ENCODE measurements at regions not wholly inside any gene's neighbourhood (a gene's known extent, or its start where the extent isn't known, plus 50 kb on each side); places are given as distances from the start of the nearest gene placed in this dataset.
A peak's percentile ranks its signal among the peaks of the same experiment; 100 is the strongest.

DNA sequence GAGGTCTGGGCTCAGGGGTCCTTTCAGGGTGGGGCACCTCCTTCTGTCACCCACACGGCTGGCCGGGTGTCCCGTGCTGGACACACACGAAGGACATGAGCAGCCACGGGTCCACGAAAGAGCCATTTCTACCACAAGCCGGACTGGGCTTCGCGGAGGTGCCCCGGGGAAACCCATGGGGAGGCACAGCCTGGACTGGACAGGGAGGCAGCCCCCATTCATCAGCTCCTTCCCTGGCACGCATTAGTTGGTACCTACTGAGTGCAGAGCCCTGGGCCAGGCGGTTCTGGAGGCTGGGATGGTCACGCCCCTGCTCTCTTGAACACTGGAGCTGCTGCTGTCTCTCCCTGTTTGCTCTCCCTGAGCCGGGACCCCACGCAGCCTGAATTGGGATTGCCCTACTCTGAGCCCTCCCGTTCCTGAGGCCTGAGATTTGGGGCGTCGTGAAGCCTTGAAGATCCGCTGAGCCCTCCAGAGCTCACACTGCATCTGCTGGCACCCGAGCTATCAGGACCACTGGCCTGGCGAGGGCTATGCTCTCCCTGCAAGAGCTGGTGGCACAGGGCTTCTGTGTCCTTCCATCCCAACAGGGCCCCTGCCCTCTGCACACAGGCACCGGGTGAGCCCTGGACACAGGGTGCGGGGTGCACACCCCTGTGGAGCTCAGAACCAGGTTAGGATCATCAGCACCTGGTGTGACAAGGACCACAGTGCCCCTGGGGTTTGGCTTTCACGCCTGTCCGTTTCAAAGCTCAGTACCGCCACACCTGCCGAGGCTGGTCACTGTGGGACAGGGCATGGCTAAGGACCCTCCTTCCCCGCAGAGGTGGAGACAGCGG, 84.6 kb downstream of the MYEOV start:
- no peak for DNase-seq (ENCODE audit: low read depth)

DNA sequence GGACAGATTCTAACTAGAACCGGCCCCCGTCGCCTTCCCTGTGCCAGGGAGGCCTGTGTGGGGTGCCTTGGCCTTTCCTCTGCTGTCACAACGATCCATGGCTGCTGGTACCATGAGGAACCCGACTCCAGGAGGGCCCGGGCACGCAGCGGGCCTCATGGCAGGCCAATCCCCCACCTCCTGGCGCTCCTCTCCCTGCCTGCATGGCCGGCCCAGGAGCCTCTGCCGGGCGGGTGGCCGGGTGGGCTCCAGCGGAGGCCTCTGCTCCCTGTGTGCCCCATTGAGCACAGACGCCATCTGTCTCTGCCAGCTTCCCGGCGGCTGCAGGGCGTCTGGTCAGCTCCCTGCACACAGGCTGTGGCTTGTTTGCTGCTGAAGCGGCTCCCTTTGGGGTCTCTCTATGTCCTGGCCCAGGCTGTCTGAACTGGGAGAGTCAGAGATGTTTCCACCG, 86.5 kb downstream of the MYEOV start:
- no peak for DNase-seq (ENCODE audit: low read depth)

DNA sequence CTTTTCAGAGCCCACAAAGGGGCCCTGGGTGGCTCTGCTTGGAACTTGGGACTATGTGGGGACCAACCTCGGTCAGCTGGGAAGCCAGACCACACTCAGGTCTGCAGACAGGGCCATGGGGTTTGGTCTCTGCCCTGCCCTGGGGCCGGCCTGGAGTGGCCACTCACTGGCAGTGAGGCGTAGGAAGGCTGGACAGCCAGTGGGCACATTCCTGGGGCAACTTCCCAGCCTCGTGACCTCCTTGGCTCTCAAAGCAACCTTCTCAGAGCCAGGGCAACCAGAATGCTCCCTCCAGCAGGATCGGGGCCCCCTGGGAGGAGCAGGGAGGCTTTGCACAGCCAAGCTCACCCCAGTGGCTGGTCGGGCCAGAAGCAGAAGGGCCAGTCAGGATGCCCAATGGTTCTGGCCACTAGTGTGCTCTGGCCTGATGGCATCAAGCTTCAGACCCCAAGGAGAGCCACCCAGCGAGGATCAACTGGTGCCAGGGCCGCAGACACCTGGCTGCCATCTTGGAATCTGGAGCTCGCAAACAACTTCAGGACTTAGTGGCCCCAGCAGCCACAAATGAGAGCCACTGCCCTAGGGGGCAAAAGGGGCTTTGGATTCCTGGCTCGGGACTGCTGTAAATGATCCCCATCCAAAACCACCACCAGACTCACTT, 87.1 kb downstream of the MYEOV start:
- DNase-seq (ENCODE audit: low read depth) = peak; percentile 60

DNA sequence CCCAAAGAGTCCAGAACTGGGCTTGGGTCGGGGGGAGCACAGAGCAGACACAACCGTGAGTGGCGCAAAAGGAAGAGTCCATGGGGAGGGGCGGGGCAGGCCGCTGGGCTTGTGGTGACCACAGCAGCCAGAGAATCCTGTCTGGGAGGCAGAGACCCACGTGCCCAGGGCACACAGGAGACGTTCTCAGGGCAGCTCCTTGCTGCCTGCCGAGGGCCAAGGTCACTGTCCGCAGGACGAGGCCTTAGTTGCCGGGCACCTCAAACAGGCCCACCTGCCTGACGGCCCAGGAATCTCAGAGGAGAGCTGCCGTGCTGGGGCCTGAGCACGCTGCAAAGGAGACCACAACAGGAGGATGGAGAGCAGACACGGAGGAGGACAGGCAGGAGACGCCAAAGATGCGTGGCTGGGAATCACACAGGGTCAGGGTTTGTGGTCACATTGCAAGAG, 87.8 kb downstream of the MYEOV start:
- no peak for DNase-seq (ENCODE audit: low read depth)

DNA sequence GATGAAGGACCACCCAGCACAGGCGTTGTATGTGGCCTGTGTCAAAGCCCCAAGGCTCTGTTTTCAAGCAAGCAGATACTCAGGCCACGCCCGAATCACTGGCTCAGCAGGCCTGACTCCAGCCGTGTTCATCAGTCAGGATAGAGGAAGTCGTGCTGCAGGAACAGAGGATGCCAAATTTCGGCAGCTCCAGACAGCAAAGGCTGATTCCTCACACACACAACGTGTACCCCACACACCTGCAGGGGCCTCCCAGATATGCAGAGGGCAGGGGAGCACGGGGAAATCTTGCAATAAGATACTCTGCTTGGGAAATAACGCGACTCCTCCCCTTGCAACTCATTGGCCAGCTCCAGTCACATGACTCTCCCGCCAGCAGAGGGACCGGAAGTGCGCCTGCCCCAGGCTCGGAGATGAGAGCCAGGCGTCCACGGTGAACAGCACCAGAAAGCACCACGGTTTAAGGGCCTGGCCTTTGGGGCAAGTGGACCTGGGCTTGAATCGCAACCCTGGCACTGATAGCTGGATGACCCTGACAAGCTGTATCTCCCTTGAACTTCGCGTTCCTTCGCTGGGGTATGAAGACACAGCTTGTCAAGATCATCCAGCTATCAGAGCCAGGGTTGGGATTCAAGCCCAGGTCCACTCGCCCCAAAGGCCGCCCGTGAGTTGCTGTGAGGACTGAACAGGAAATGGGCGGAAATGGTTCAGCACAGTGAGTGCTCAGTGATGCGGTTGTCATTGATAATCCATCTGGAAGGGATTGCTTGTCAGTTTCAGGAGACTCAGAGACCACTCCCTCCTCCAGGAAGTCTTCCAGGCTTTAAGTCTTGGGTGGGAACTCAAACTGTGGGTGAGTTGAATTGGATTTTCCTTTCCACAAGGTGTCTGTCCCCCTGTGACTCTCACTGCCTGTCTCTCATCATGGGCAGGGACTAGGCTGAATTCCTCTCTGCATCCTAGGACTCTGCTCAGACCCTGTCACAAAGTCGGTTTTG, 88.5 kb downstream of the MYEOV start:
- DNase-seq (ENCODE audit: low read depth) = no peak

DNA sequence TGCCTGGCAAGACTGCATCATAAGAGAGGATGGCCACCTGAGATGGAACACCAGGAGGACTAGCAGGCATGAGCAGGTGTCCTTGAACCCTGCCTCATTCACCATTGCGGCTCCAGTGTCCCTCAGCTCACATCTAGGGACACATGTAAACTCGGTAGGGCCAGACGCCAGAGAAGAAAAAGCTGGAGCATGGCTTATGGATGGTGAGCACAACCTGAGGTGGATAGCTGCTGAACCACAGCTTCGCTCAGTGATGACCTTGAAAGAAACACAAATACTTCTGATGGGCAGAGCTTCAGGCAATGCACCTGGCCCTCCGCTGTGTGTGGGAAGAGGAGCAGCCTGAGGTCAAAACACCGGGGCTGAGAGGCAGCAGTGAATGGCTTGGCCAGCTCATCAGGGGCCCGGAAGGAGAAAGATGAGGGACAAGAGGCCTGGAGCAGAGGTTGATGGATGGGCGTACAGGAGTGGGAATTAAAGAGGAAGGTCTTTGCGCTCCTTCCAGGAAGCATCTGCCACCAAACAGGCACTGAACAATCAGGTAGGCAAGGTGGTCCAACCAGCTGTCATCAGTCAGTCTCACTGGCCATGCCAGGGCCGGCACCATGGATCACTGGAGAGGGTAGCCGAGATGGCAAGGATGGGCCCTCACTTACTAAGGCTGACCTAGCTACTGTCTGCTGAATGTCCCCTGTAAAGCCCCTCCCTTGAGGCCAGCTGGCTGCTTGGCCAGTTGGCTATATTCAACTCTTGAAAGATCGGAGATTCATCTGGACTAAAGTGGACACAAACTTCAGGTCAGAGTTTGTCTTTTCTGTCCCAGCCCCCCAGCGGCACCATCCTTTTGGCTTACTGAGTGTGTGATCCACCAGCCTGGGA, 89.7 kb downstream of the MYEOV start:
- DNase-seq (ENCODE audit: low read depth) = no peak

DNA sequence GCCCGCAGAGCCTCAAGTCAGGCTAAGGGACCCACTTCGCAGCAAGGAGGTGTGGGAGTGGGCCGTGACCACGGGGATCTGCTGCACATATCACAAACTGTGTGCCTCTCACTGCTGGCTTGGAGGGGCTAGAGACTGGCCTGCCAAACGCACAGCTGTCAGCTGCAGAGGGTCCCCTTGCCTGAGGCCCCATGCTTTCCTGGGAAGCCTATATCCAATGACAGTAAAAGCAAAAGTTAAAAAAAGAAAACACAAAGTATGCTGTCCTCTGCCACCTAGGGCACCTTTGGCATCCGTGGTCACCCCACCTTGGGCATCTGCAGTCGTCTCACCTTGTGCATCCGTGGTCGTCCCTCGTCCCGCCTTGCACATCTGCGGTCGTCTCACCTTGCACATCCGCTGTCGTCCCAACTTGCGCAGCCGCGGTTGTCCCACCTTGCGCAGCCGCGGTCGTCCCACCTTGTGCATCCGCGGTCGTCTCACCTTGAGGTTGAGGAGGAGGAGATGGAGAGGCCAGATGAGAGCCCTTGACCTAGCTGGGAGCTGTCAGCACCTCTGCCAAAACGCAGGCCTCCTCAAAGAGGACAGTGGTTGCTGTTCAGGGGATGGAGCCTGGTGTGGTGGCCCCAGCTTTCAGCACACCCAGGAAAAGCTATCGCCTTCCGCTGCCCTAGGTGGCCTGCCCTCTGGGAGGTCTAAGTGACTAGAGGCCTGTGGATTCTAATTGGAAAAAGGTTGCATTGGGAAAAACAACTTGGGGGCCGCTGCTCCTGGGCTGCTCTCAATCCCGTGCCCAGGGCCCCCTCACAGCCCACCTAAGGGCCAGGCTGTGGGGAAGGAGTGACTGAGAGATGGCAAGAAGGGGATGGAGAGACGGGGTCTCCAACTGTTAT, 90.5 kb downstream of the MYEOV start:
- no peak for DNase-seq (ENCODE audit: low read depth)

DNA sequence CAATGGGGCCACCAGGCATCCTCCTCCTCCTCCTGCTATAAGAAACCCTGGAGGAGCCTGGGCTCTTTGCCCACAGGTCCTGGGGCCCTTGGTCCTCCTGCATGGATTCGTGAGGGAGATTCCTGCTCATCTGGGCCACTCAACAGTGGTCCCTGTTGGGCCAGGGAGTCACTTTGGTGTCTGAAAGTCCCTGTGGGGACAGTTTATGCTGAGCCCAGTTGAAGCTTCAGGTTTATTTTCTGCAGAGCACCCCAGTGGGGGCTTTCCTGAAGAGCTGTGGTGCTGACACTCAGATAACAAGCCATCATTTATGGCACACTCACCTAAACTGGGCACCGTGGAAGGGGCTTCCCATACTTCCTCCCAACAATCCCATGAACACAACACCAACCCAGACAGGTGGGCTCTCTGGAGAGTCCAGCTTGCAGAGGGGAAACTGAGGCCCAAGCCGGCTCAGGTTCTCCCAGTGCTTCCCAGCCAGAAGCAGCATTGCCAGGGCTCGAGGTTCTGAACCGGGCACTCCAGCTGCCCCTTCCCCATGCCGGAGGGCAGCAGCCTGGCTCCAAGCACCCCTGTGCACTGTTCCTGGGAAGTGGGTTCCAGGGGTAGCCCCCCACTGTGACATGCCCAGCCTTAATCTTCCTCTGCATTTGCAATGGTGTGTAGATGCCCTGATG, 91.3 kb downstream of the MYEOV start:
- DNase-seq (ENCODE audit: low read depth) = no peak

DNA sequence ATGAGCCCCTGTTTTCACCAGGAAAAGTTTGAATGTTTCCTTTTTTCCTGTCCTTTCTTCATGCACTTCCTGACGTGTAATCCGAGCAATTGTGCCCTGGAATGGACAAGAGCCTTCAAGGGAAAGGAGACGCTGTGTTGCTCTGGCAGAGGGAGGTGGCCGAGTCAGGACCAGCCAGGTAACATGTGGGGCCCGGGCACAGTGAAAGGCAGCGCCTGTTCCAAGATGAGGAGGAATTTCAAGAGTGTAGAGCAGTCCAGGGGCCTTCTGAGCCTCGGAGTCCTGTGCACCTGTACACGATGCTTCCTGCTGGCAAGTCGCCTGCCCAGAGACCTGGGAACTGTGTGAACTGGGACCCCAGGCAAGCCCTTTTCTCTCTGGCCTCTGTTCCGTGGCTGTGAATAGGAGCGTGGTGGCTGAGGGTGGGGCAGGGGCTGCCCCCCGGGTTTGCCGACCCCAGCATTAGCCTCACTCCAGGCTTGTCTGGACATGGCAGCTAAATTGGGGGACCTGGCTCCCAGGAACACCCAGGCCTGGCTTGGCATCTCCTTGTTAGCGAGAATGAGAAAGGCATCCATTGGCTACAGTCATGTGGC, 92.0 kb downstream of the MYEOV start:
- no peak for DNase-seq (ENCODE audit: low read depth)

DNA sequence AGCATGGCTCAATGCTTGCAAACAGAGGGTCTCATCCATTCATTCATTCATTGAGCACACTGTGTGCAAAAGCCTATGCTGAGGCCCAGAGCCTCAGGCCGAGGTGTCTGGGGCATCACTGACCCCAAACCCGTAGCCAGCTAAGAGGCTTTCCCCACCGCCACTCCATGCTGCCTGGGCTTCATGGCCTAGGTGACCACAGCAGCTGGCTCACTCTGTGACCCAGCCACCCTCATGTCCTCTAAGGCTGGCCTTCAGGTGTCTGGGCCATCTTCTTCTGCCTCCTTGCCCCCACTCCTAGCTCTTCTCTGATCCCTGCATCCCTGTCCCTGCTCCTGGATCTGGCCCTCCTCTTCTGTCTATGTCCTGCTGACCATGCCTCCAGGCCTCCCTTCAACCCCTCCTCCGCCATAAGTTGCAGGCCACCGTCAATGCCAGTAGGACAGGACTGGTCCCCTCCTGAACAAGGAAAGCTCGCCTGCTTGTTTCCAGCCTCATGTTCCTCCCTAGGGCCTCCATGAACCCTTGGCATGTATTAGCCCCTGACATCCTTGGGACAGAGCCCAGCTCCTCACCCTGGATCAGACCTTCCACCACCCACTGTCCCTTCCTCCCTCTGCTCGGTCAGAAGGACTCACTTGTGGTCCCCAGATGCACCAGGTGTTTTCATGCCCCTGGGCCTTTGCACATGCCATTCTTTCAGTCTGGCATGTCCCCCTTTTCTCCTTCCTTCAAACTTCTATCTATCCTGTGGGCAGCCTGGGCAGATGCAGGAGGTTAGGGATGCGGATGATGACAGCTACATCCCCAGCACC, 92.8 kb downstream of the MYEOV start:
- DNase-seq (ENCODE audit: low read depth) = no peak

DNA sequence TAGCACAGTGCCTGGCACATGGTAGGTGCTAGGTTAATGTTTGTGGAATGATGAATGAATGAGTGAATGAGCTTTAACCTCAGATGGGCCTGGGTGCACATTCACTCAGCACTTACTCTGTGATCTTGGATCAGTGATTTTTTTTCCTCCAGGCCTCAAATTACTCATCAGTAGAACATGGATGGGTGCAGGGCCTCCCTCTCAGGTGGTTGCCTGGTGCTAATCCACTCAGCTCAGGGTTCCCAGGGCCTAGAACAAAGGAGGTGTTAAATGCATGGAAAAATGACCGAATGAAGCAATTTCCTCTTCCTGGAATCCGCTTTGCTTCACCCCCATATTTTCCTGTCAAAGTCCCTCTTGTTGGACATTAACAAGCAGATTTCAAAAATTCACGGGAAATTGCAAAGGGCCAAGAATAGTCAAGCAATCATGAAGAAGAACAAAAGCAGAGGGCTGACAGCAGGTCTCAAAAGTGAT, 93.5 kb downstream of the MYEOV start:
- DNase-seq (ENCODE audit: low read depth) = peak; percentile 19

DNA sequence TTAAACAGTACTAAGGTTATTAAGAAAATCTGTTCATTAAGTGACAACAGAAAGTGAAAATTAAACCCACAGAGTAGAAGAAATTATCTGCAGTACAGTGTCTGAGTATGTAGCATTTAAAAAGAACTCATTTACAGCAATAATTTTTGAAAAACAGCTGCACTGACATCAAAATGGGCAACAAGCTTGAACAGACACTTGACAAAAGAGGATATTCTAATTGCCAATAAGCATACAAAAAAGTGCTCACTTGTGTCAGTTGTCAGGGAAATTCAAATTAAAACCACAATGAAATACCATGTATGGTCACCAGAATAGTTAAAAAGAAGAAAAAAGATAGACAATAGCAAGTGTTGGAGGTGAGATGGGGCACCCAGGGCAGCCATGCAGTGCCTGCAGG, 93.3 kb upstream of the LINC01488 start:
- no peak for DNase-seq (ENCODE audit: low read depth)

DNA sequence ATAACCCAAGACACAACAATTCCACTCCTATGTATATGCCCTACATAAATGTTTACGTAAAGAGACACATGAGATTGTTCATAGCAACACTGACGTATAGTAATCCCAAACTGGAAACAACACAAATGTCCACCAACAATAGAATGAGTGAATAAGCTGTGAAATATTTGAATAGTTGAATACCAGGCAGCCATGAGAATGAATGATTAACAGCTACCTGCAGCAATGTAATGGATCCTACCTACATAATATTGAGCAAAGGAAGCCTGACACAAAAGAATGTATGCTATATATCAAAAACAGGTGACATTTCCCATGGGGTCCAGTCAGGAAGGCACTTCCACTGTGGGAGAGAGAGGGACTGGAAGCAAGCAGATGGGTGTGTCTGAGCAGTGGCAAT, 92.8 kb upstream of the LINC01488 start:
- DNase-seq (ENCODE audit: low read depth) = no peak

DNA sequence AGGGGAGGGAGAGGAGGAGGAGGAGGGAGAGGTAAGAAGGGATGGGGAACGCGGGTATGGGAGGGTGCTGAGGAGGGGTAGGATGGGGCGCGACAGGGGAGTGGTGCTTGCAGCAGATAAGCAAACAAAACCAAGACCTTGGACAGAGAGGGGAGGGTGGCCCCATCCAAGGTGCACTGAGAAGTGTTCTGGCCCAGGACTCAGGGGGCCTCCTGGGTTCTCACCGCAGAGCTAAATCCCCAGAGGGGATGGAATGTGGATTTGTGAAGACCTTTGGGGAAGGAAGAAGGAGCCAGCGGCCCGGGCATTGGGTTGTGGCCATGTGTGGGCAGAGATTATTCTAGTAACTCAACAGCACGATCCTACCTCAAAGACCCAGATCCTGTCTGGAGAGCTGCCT, 90.9 kb upstream of the LINC01488 start:
- DNase-seq (ENCODE audit: low read depth) = no peak

DNA sequence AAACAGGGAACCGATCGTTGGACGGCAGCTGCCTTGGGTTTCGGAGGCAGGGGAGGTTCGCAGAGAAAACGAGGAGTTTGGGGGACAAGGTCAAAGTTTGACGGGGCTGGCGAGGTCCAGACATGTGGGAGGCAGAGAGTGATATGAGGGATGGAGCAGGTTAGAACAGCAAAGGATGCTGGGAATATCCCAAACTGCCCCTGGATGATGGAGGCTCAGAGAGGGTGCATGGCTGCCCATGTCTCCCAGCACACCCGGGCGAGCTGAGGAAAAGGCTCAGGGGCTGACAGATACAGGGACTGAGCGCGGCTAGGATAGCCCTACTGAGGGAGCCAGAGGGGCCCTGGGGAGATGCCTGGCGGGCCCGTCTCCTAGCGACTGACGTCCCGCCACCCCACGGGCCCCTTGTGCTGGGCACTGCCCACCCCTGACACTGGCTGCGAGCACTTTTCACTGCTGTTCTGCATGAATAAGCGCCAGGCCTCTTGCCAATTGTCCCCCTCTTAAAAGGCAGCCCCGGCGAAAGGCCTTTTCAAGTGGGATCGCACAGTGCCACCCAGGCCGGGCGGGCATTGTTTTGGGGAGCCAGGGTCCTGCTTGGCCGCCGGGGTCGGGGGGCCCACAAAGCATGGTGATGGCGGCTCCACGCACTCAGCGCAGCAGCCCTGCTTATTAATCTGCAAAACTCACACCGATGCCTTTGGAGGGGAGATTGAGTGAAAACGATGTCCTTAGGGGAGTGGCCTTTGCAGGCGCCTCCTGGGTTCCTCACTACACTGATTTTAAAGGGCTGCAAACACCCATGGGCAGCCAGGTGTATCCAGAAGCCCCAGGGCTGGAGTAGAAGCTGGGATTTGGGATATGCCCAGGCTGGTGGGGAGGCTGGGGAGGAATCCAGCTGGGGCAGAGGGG, 90.0 kb upstream of the LINC01488 start:
- no peak for DNase-seq (ENCODE audit: low read depth)

DNA sequence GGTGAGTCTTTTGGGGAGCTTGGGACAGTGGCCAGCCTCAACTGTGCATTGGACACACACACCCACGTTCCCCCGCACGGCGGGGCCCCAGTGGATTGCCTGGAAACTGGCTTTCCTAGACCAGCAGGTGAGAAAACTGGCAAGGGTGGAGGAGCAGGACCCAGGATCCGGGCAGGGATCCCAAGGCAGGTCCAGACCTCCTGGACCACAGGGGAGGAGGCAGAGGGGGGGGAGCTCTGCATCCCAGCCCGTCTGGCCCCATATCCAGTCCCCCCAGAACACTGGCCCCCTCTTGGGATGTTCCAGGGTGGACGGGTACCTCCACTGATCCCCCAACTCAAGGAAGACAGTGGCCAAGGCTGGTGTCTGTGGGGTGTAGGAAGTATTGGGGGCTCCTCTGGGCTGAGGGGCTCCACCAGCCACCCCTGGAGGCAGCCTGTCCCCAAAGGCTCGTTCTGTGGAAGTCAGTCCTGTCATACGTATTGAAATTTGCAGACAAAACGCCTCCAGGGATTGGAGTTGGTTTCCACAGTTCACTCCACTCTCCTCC, 89.3 kb upstream of the LINC01488 start:
- DNase-seq (ENCODE audit: low read depth) = no peak

Measured in M059J (cell line).